A673 (cell line): ENCODE measurements at regions not wholly inside any gene's neighbourhood (a gene's known extent, or its start where the extent isn't known, plus 50 kb on each side); places are given as distances from the start of the nearest gene placed in this dataset.

Experiments used
- BruUV-seq: library from RNA; stranded (reverse); fragments of 400-500 nt; replicated peaks from 2 replicates; lab custom pipeline; 2021; lab: Mats Ljungman, UMichigan
- CTCF ChIA-PET: fragments of 300-600 bp; sonication (Branson Sonifier 250); formaldehyde crosslinking; loops from one replicate; lab custom pipeline; 2022; ENCODE audit warnings: antibody characterized with exemption; lab: Charles Lee
- POLR2A ChIA-PET: fragments of 300-600 bp; sonication (Branson Sonifier 250); formaldehyde crosslinking; loops from one replicate; lab custom pipeline; 2022; ENCODE audit warnings: antibody characterized with exemption; ENCODE audit not compliant: low non-redundant PET; lab: Charles Lee
- DNase-seq: peaks from one replicate; pipeline ENCODE4 v3.0.0-alpha.2; 2015; ENCODE audit warnings: low spot score
- H3K27ac ChIP-seq: fragments of 200-600 bp; sonication (generic); 2 replicates; pipeline ENCODE4 v1.5.1; 2016; ENCODE audit warnings: mixed run types, low read depth, mild to moderate bottlenecking, mixed read lengths, antibody characterized with exemption, low read length; ENCODE audit not compliant: poor library complexity, severe bottlenecking
- H3K27me3 ChIP-seq: fragments of 200-600 bp; sonication (generic); replicated peaks from 2 replicates; pipeline ENCODE4 v1.6.1; 2017; ENCODE audit warnings: mixed run types, low read depth, mild to moderate bottlenecking, mixed read lengths, antibody characterized with exemption, low read length; ENCODE audit not compliant: insufficient read depth, poor library complexity
- H3K36me3 ChIP-seq: fragments of 200-600 bp; sonication (generic); 2 replicates; pipeline ENCODE4 v1.6.1; 2016; ENCODE audit warnings: mixed run types, mild to moderate bottlenecking, mixed read lengths, antibody characterized with exemption, low read length; ENCODE audit not compliant: insufficient read depth, poor library complexity, severe bottlenecking
- H3K4me1 ChIP-seq: fragments of 200-600 bp; sonication (generic); 2 replicates; pipeline ENCODE4 v1.6.1; 2017; ENCODE audit warnings: mixed run types, mild to moderate bottlenecking, mixed read lengths, antibody characterized with exemption, low read length; ENCODE audit not compliant: insufficient read depth, poor library complexity, severe bottlenecking
- H3K4me3 ChIP-seq: fragments of 200-600 bp; sonication (generic); 2 replicates; pipeline ENCODE4 v1.5.1; 2016; ENCODE audit warnings: low read depth, mixed run types, mild to moderate bottlenecking, mixed read lengths, low read length; ENCODE audit not compliant: poor library complexity, severe bottlenecking
- H3K9me3 ChIP-seq: fragments of 200-600 bp; sonication (generic); 2 replicates; pipeline ENCODE4 v1.6.1; 2016; ENCODE audit warnings: mixed run types, low read depth, mild to moderate bottlenecking, mixed read lengths, antibody characterized with exemption, low read length; ENCODE audit not compliant: poor library complexity, severe bottlenecking
- EZH2 ChIP-seq: fragments of 200-600 bp; sonication (generic); IDR thresholded peaks from 2 replicates; pipeline ENCODE4 v1.6.1; 2017; ENCODE audit warnings: borderline replicate concordance, low read depth, mild to moderate bottlenecking, mixed read lengths, antibody characterized with exemption, low read length; ENCODE audit not compliant: poor library complexity, severe bottlenecking
- intact Hi-C: fragments of 100-400 bp; cut with micrococcal nuclease; formaldehyde crosslinking; loops from one replicate; pipeline ENCODE4 v1.10.0; 2022; ENCODE audit not compliant: unreplicated experiment
- TF ChIP-seq, protein P1 (sequence below): fragments of 300-800, 200-600 bp; sonication (generic); conservative IDR thresholded peaks from 2 replicates; pipeline ENCODE4 v1.5.1; 2017; ENCODE audit warnings: low read depth, mild to moderate bottlenecking, antibody characterized with exemption, low read length, moderate library complexity, mixed read lengths

DNA sequence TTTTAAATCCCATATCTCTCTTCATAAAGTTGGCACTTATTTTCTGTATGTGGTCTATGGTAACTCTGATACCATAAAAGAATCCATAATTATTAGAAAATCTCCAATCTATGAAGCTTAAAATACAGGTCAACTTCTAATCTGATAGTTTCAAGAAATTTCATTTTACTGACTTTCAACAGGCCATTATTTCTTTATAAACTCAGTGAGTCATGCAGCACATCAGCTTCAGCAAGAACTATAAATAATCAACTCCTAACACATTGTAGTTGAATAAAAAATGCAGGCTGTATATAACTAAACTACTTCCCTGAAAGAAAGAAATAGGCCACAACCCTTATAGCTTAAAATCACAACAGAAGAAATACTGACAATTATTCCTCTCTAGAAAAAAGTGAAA is 204.3 kb upstream of the CCDC150 start:
- no peaks in the 10 kb centered on the region for H3K4me1 ChIP-seq
- H3K4me3 ChIP-seq, result no peak overlapping the region
- DNase-seq, result no peak
- no TSS peak for BruUV-seq
- H3K36me3 ChIP-seq, result no peaks in the 10 kb centered on the region
- CTCF ChIA-PET, result no interaction called here
- H3K27me3 ChIP-seq, result no peaks in the 10 kb centered on the region
- H3K9me3 ChIP-seq, result no peaks in the 10 kb centered on the region
- TF ChIP-seq, protein P1, sequence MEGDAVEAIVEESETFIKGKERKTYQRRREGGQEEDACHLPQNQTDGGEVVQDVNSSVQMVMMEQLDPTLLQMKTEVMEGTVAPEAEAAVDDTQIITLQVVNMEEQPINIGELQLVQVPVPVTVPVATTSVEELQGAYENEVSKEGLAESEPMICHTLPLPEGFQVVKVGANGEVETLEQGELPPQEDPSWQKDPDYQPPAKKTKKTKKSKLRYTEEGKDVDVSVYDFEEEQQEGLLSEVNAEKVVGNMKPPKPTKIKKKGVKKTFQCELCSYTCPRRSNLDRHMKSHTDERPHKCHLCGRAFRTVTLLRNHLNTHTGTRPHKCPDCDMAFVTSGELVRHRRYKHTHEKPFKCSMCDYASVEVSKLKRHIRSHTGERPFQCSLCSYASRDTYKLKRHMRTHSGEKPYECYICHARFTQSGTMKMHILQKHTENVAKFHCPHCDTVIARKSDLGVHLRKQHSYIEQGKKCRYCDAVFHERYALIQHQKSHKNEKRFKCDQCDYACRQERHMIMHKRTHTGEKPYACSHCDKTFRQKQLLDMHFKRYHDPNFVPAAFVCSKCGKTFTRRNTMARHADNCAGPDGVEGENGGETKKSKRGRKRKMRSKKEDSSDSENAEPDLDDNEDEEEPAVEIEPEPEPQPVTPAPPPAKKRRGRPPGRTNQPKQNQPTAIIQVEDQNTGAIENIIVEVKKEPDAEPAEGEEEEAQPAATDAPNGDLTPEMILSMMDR, result no peak
- no peak for TF ChIP-seq EZH2
- intact Hi-C loops, result no loop called here
- POLR2A ChIA-PET, result no interaction called here
- no peak overlapping the region for H3K27ac ChIP-seq

DNA sequence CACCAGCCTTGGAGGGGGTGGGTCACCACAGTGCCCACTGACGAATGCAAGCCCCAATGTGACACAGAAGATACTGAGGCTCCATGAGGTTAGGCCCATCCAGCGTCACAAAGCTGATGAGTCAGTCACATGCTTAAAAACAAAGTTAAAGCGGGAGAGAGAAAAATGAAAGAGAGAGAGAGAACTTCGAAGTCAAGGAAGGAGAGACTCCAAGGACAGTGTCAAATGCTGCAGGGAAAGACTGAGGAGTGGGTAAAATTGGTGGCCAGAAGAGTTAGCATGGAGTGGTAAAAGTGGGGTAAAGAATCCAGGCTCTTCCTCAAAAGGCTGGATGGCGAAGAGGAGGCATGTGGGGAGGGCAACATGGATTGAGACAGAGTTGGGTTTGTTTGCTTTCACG is 201.9 kb upstream of the CCDC150 start:
- ChIA-PET CTCF (no interaction called here), POLR2A (no interaction called here)
- DNase-seq, result no peak
- Histone ChIP-seq H3K36me3 (no peaks in the 10 kb centered on the region), H3K9me3 (no peaks in the 10 kb centered on the region), H3K4me1 (no peaks in the 10 kb centered on the region), H3K27ac (no peak overlapping the region), H3K27me3 (no peaks in the 10 kb centered on the region), H3K4me3 (no peak overlapping the region)
- no TSS peak for BruUV-seq
- TF ChIP-seq, protein P1, result no peak
- TF ChIP-seq EZH2, result no peak
- intact Hi-C loops, result no loop called here

DNA sequence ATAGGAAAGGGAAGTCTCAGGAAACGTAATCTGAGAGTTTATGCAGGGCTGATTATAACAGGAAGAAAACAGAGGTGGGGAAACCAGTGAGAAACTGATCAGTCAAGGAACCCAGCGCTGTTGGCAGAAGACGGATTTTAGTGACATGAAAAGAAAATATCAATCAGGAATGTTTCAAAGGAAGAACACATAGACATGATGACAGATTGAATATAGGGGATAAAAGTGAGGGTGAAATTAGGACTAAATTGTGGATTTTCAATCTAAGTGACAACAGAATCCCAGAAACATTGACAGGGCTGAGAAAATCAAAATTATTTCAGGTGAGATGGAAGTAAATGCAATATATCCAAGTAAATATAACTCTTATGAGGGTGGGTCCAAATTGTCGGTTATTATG is 199.8 kb upstream of the CCDC150 start:
- Histone ChIP-seq H3K27me3 (no peaks in the 10 kb centered on the region), H3K36me3 (no peaks in the 10 kb centered on the region), H3K27ac (no peak overlapping the region), H3K4me1 (no peaks in the 10 kb centered on the region), H3K4me3 (no peak overlapping the region), H3K9me3 (no peaks in the 10 kb centered on the region)
- intact Hi-C loops, result no loop called here
- TF ChIP-seq, protein P1, result no peak
- TF ChIP-seq EZH2, result no peak
- ChIA-PET CTCF (no interaction called here), POLR2A (no interaction called here)
- DNase-seq, result no peak
- BruUV-seq, result no TSS peak
